Activated CD8-positive, alpha-beta memory T cell treated with anti-CD3 and anti-CD28 coated beads for 4 hours (primary cell): ENCODE measurements at regions not wholly inside any gene's neighbourhood (a gene's known extent, or its start where the extent isn't known, plus 50 kb on each side); places are given as distances from the start of the nearest gene placed in this dataset.

Experiments used
- DNase-seq, 2 donors: peaks; one replicate each; pipeline ENCODE4 v3.0.0-alpha.2; 2020; ENCODE audit warnings: low read depth in 2 of 2

DNA sequence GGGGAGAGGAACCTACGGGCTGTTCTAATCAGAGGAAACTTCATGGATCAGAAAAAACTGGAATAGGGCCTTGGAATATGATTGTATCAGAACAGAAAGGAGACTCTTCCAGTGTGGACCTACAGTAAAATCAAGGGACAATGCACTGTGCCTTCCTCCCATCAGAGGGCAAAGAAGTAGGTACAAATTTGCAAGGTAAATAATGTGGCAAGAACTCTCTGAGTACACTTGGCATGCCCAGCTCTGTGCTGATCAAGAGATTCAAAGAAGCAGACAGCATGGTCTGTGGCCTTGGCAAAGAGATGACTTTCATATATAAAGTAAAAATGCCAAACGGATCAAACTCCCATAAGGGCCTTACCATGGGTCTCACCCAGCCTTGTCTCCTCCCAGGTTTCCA is 242.6 kb upstream of the OSR1 start:
- DNase-seq: no peak

DNA sequence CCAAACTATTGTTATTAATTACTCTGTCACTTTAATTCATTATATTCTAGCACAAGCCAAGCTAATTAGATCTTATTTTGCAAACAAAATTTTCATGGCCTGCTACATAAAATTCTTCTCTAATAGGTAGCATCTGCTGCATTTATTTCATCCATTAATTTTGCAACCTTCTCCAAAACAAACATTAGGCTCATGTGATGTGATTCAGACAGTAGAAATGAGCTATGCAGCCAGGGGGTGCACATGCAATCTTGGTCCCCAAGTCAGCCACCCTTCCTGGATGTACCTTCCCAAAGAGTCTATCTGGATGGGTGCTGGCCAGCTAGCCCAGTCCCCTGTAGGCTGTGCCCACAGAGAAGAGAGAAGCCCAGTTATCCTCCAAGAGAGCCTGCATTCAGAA is 242.1 kb upstream of the OSR1 start:
- DNase-seq: no peak

DNA sequence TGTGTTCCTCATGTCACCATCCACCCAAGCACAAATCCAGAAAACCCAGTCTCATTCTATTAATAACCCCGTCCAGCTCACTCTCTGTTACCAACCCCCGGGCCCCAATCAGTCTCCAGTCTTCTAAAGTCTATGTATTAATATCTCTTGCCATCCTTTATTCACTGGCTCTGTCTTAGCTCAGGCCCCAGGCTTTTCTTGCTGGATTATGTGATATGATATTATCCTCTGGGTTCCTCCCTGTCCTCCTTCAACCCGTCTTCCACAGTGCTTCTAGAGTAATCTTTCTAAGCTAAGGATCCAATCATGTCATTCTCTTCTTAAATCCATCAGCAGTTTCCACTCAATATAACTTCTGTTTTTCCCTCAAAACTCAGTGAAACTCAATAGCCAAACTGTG is 240.5 kb upstream of the OSR1 start:
- DNase-seq: no peak

DNA sequence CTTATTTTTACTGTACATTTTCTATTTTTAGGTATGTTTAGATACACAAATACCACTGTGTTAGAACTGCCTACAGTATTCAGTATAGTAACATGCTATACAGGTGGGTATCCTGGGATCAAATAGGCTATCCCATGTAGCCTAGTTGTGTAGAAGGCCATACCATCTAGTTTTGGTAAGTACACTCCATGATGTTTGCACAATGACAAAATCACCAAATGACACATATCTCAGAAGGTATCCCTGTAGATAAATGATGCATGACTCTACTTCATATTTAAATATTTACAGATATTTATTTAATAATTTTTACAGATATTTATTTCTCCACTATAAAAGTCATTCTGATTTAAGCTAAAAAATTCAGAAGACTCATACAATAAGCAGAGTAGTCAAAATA is 233.8 kb upstream of the OSR1 start:
- no peak for DNase-seq

DNA sequence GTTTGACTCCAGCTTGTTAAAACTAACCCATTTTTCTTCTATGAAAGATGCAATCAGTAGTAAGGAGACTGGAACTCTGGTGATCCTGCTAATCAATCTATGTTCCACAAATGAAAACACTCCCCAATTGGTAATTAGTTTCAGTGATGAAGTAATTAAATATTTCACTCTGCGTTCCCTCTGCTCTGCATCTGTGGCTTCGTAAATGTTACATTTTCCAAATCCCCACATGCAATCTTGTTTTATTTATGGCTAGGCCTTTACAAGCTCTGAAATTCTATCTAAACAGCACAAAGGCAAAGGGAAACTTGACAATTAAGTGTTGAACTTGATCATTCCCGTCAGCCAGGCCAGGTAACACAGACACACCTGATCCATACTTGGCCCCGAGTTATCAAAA is 231.4 kb upstream of the OSR1 start:
- DNase-seq: no peak

DNA sequence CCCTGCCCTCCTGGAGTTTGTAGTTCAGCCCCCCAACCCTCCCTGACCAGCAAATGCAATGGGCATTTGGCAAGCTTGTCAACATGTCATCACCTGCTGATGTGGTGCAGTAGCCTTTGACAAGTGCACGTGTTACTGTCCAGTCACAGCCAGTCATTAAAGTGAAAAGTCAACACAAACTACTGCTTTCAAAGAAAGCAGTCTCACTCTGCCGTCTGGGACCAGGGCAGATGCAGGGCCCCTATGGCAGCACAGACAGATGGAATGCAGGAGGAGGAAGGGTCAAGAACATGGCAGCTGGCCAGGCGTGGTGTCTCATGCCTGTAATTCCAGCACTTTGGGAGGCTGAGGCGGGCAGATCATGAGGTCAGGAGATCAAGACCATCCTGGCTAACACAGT is 222.4 kb upstream of the OSR1 start:
- DNase-seq: no peak

DNA sequence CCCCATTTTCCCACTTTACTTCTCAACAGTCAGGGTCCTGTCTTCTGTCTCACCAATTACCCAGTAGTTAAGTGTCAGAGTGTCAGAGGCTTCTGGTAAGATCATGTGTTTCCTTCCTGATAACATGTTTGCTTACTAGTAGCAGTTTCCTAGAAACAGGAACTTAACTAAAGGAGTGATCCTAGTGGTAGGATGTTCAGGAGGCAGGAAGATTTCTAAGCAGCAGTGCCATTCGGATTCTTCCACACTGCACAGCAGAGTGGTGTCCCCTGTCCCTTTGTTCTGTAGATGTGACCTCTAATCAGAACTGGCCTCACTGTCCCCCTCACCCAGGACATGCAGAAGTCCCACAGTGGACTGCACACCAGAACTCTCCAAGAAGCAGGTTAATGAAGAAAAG is 221.8 kb upstream of the OSR1 start:
- DNase-seq: no peak

DNA sequence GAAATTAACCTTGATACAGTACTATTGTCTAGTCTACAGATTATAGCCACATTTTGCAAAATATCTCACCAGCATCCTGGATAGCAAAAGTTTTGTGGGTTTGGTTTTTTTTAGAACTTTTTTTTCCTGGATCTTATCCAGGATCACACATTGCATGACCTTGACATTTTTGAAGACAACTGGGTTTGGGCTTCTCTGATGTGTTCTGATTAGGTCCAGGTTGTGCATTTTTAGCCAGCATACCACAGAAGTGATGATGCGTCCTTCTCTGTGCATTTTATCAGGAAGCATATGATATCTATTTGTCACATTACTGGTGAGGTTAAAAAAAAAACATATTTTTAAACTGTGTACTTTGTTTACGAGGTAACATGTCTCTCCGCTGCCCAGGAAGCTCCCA is 221.0 kb upstream of the OSR1 start:
- no peak for DNase-seq

DNA sequence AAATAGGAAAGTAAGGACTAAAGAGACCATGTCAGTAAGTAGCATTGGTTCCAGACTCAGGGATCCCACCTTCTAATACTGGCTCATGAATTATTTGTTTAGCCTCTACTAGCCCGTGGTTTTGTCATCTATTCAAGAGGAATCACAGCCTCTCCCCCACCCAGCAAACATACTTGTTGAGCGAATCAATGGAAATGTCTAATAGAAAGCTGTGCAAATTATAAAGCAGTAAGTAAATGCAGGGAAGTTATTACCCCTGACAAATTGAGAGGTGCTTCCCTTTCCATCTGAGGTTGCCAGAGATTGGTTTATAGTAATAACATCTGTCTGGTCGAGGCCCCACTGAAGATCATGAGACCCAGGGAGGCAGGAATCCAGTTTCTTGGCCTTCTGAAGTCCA is 219.3 kb upstream of the OSR1 start:
- DNase-seq: no peak

DNA sequence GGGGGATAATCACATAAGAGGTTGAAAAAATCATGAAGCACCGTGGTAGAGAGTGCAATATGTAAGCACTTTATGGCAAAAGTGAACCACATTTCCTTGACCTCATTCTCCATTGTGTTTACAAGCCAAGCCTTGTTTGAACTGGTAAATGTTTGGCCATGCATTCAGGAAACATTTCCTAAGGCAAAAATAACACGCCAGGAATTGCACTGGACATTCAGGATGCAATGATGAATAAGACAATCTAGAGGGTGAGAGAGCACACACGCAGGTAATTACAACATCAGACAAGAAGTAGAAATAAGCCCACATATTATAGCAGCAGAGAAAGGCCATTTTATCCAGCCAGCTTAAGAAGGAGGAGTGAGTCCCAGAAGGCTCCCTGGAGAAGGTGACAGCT is 218.0 kb upstream of the OSR1 start:
- no peak for DNase-seq

DNA sequence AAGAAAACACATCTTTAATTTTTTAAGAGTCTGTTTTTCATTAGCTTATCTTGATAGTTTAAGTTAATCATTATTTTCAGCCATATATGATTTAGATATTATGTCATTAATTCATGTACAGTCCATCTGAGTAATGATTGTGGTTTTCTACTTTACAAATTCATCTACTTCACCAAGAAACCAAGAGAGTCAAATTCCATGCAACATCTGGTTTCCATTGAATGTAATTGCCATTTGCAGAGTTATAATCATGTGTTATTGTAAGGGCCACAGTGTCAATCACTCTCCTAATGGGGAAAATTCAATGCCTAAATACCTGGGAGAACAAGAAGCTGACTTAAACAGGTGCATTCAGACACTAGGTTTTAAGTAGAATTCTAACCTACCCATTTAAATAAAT is 217.2 kb upstream of the OSR1 start:
- no peak for DNase-seq

DNA sequence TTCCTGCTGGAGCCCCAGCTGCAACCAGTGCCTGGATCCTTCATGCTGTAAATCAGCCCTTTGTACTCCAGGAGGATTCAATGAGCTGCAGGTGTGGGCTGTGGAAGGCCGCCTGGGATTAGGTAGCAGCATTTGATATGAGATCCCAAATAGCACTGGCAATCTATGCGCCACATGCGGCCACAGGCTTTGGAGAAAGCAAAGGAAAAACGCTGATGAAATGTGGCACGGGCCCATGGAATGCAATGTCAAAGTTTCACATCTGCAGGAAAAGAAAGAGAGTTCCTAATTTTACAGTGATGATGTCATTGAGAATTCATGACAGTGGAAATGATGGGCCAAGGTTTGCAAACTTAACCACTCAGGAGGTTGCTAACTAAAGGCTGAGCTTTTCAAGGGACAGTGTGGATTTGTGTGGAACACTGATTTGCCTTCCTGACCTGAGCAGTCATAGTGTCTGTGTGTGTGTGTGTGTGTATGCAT is 216.4 kb upstream of the OSR1 start:
- DNase-seq: no peak

DNA sequence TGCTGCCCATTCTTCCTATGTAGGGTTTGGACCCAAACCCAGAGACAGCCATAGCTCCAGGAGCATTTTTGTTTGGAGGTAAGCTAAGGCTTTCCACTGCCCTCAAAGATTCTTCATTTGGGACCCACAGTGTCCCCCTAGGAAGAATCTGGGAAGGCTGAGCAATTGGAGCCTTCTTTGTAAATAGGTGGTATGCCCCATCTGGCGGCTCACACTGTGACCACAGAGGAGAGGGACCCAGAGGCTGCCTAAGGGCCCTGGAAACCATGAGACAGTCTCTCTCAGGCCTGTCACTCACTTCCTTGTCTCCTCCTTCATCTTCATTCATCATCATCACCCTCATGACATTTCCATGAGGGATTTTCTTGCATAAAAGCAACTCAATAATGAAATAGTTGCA is 215.4 kb upstream of the OSR1 start:
- DNase-seq: no peak

DNA sequence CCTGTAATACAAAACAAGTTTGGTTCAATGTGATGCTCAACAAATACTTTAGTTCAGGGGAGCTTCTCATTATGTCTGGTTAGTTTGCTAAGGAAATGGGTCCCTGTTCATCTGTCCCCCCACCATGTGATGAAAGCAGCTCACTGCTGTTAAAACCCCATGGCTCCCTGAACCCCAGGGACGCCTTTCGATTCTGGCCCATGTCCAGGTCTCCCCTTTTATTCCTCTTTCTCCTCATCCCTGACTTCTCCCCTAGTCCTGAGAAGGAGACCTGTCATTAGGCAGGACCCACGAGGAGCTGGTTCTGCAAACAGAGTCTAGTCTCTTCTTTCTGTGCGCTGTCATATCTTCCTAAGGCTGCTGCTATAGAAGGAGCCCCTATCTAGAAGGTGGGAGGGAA is 213.3 kb upstream of the OSR1 start:
- no peak for DNase-seq

DNA sequence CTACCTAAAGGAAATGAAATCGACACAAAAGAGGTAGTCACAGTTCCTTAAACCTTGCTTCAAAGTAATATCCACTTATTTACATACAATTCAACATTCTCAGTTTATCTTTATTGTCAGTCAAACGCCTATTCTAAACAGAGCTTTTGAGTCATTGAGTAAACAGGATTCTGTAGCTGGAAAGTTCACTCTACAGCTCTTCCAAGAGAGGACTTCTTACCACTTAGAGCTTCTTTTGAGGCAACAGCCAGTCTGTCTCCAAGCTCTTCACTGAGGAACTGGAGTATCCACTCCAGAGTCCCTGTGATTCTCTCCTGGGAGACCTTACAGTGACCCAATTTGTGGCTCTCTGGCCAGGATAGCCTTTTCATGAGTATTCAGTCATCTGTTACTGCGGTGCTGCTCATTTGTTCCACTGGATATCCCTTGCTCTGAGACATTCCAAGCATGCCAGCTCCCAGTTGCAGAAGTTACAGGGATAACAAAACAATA is 210.9 kb upstream of the OSR1 start:
- no peak for DNase-seq

DNA sequence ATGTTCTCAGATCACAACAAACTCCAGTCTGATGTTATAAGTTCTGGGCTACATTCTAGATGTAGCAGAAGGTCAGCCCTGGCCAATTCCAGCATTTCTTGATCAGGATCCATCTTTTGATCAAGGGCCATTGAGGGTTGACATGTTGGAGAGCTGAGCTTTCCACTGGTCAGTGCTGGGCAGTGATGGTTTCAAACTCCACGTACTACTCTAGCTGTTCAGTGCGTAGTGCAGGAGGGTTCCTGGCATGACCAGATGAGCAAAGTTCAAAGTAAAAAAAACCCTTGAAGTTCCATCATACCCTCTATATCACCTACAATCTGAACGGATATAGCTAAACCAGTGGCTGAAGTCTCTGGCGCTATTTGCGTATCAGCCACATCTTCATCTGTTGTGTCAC is 210.4 kb upstream of the OSR1 start:
- DNase-seq: no peak

DNA sequence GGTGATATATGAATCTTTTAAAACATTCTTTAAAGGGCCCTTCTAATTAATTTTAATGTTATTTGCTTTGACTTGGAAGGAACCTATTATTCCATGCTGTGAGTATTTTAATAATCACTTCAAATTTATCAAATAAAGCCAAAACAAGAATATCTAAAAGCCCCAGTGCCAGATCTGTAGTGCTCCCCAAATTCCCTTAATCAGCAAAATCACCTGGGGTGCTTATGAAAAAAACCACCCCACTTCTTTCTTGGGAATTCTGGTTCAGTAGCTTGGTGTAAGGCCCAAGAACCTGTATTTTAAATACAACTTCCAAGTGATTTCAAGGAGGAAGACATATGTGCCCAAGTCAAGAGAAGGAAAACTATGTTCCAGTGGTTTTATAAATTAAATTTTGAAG is 202.4 kb upstream of the OSR1 start:
- DNase-seq: no peak

DNA sequence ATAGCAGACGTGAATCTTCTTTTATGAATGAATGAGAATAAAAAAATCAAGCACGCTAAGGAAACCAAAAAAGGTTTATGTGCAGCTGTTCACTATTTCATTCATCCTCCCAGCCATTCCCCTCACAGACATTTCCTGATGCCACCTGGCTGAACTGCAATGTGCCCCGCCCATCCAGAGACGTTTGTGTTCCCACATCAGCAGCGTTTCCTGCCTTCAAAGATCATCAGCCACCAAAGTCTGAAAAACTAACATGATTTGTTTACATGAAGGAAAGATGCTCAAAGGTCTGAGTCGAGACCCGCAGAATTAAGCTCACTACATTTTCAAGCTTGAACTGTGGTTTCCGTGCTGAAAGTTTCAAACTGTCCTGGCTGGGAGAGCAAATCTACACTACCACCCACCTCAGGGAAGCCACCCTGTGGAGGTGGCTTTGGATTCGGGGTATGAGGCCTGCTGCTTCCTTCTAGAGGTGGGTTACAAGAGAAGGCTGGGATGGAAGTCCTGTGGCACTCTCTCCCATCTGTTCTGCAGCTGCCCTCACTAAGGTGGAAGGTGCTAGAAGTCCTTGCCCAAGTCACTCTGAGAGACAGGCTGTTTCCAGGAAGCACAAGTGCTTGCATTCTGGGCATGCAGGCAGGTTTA is 201.3 kb upstream of the OSR1 start:
- no peak for DNase-seq

DNA sequence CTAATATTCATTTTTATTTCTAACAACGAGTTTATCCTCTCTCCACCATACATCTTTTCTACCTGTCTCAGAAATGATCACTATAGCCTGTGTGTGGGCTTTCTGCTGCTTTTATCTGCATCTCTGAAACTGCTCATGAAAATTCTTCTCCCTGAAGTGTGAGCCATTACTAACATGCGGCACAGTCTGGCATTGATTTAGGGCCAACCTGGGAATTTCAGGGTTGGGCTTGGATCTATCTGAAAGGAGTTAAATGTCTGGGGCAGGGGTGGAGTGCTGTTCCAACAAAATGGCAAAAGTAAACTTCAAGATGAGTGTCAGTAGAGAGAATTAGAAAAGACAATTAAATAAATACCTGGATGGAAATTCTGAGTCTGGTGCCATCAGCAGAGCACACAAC is 198.2 kb upstream of the OSR1 start:
- DNase-seq: no peak

DNA sequence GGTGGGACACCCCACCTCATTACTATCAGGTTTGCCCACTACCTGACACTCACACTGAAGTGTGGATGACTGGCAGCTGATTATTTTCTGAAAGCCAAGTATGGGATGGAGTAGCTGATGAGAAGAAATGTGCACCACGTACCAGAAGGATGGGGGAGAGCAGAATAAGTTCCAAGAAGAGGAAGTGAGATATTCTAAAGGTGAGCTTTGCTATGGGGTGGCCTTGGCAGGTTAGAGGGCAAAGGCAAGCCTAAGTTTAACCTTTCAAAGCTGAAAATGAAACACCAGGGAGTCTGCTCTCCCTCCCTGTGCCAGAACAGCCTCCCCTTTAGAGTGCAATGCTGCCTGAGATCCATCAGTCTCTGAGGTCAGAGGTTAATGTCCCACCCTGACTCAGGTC is 196.1 kb upstream of the OSR1 start:
- DNase-seq: no peak

DNA sequence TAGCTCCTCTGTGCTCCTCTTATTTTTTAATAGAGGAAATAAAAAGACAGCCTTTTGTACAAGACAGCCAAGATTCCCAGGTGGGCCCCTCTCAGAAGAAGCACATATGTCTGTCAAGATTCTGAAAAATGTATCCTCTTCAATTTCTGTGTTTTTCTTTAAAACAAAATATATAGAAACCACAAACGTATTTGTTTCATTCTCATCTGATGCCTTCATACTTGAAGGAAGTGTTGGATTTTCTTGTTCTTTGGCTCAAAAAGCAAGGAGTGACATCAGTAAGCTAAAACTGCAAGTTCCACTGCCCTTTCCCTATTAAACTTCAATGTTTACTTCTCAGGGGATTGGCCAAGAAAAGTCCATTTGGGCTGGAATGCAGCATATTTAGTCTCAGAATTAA is 193.8 kb upstream of the OSR1 start:
- DNase-seq: no peak

DNA sequence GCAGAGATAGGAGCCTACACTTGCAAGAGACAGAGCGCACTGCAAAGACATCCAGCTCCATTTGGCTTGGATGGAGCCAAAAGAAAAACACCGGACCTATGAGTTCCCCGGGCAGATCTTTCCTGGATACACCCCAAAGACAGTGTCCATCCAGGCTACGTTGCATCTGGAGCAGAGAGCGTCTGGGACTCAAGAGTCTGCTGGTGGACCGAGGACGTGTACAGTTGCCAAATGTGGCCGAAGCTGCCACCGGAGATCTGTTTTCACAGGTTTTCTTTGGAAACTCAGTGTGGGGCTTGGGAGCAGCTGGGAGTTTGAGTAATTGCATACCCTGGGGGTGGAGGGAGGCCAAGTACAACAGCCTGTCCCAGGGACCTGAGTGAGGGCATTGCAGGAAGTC is 192.3 kb upstream of the OSR1 start:
- DNase-seq: no peak

DNA sequence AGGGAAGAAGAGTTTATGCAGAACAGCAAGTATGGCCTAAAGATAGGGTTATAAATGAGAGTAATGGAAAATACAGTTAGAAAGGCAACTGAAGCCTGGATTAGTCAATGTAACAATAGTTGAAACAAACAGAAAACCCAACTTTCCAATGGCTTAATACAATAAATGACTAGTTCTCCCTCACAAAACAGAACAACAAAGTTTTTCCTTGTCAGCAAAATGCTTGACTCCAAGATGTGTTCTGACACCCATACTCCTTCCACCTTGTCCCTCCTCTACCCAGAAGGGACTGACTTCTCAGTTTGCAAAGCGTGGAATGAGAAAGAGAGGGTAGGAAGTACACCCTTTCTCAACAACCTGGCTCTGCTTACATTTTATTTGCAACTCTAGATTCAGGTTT is 191.4 kb upstream of the OSR1 start:
- DNase-seq: no peak

DNA sequence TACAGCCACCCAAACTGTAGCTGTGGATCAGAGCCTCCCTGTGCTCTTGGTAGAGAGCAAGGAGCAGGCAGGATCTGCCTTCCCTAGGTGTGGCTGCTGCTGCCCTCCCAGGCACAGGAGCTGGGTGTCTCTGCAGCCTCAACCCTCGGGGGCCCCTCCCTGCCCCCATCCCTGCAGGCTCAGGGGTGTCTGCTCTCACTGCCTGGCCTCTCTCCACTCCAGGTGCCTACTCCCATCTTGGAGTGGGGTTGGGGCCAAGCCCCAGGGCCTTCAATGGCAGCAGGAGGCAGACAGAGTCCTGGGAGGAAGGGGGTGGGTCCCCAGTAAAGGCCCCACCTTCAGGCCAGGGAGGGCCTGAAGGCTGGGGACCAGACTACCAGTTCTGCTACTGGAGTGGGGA is 189.7 kb upstream of the OSR1 start:
- no peak for DNase-seq
